ENCODE measurements at regions not wholly inside any gene's neighbourhood (a gene's known extent, or its start where the extent isn't known, plus 50 kb on each side); places are given as distances from the start of the nearest gene placed in this dataset.

GRCh38 chr5:8561854-8562253, 692.9 kb downstream of the MTRR start:
- DNase-seq (ENCODE audit: low spot score), result no peak

GRCh38 chr5:8563540-8563939, 694.6 kb downstream of the MTRR start:
- peak; percentile 1 for DNase-seq (ENCODE audit: low spot score)

GRCh38 chr5:8568858-8569257, 699.9 kb downstream of the MTRR start:
- no peak for DNase-seq (ENCODE audit: low spot score)

GRCh38 chr5:8570528-8570927, 701.6 kb downstream of the MTRR start:
- no peak for DNase-seq (ENCODE audit: low spot score)

- no peak for DNase-seq (ENCODE audit: low spot score)
Observed at GRCh38 chr5:8576178-8576577, 707.2 kb downstream of the MTRR start.

GRCh38 chr5:8577792-8578191, 708.8 kb downstream of the MTRR start:
- DNase-seq (ENCODE audit: low spot score), result peak; percentile 57

- DNase-seq (ENCODE audit: low spot score), result no peak
Observed at GRCh38 chr5:8580298-8580697, 711.4 kb downstream of the MTRR start.

- no peak for DNase-seq (ENCODE audit: low spot score)
Observed at GRCh38 chr5:8581047-8581446, 712.1 kb downstream of the MTRR start.

GRCh38 chr5:8585230-8586018, 716.5 kb downstream of the MTRR start:
- peak; percentile 5 for DNase-seq (ENCODE audit: low spot score)

GRCh38 chr5:8590959-8591358, 722.0 kb downstream of the MTRR start:
- DNase-seq (ENCODE audit: low spot score), result no peak

GRCh38 chr5:8598356-8598755, 729.4 kb downstream of the MTRR start:
- no peak for DNase-seq (ENCODE audit: low spot score)

- DNase-seq (ENCODE audit: low spot score), result no peak
Observed at GRCh38 chr5:8598996-8599395, 730.0 kb downstream of the MTRR start.

- DNase-seq (ENCODE audit: low spot score), result no peak
Observed at GRCh38 chr5:8600843-8601242, 731.9 kb downstream of the MTRR start.

GRCh38 chr5:8601831-8602354, 732.9 kb downstream of the MTRR start:
- DNase-seq (ENCODE audit: low spot score), result no peak

GRCh38 chr5:8606231-8606630, 737.3 kb downstream of the MTRR start:
- no peak for DNase-seq (ENCODE audit: low spot score)

GRCh38 chr5:8611067-8611466, 742.1 kb downstream of the MTRR start:
- no peak for DNase-seq (ENCODE audit: low spot score)

GRCh38 chr5:8613078-8613685, 744.2 kb downstream of the MTRR start:
- no peak for DNase-seq (ENCODE audit: low spot score)

- DNase-seq (ENCODE audit: low spot score), result no peak
Observed at GRCh38 chr5:8615142-8615858, 746.4 kb downstream of the MTRR start.

GRCh38 chr5:8628521-8628920, 759.6 kb downstream of the MTRR start:
- no peak for DNase-seq (ENCODE audit: low spot score)

- DNase-seq (ENCODE audit: low spot score), result no peak
Observed at GRCh38 chr5:8633259-8633658, 764.3 kb downstream of the MTRR start.

GRCh38 chr5:8633696-8634095, 764.7 kb downstream of the MTRR start:
- no peak for DNase-seq (ENCODE audit: low spot score)

- DNase-seq (ENCODE audit: low spot score), result no peak
Observed at GRCh38 chr5:8634219-8634618, 765.3 kb downstream of the MTRR start.
